22Rv1 (cell line): ENCODE measurements at regions not wholly inside any gene's neighbourhood (a gene's known extent, or its start where the extent isn't known, plus 50 kb on each side); places are given as distances from the start of the nearest gene placed in this dataset.

Source experiments
- CTCF ChIP-seq: fragments of 450-650 bp; IDR thresholded peaks from 2 replicates; pipeline ENCODE4 v1.5.1; 2017; ENCODE audit warnings: mild to moderate bottlenecking
- ZFX ChIP-seq: fragments of 450-650 bp; IDR thresholded peaks from 2 replicates; pipeline ENCODE4 v1.6.1; 2017; ENCODE audit warnings: antibody characterized with exemption, borderline replicate concordance

- TF ChIP-seq CTCF (no peak), ZFX (no peak)
Observed at GRCh38 chr6:10051283-10051682, 363.6 kb downstream of the TFAP2A start.
